ENCODE measurements at regions not wholly inside any gene's neighbourhood (a gene's known extent, or its start where the extent isn't known, plus 50 kb on each side); places are given as distances from the start of the nearest gene placed in this dataset.

GRCh38 chrX:4682636-4683035 is 969.2 kb upstream of the PRKX start:
- Histone ChIP-seq H3K9ac (ENCODE audit: low read length) (no peak overlapping the region), H3K27me3 (ENCODE audit: insufficient read depth, low read length) (no peaks in the 10 kb centered on the region), H4K20me1 (ENCODE audit: insufficient read depth, low read length) (no peaks in the 10 kb centered on the region), H3K4me3 (ENCODE audit: insufficient read depth, low read depth, low read length) (no peak overlapping the region), H3K4me1 (ENCODE audit: insufficient read depth, low read length) (no peaks in the 10 kb centered on the region), H3K79me2 (ENCODE audit: insufficient read depth, low read length) (no peaks in the 10 kb centered on the region), H3K36me3 (ENCODE audit: insufficient read depth, low read length) (no peaks in the 10 kb centered on the region), H3K27ac (ENCODE audit: low read depth, low read length) (no peak overlapping the region), H3K4me2 (ENCODE audit: low read length) (no peak overlapping the region), H2AFZ (ENCODE audit: low read depth, low read length) (no peak overlapping the region), H3K9me3 (ENCODE audit: insufficient read depth, low read depth, low read length) (no peaks in the 10 kb centered on the region)
- no peak overlapping the region for H3K4me3 Mint-ChIP-seq (ENCODE audit: unreplicated experiment)
- H3K9me3 Mint-ChIP-seq (ENCODE audit: unreplicated experiment) = no peaks in the 10 kb centered on the region
- no peak for FAIRE-seq
- H3K27me3 Mint-ChIP-seq (ENCODE audit: low read depth, unreplicated experiment) = peaks cover 2% of the 10 kb centered on the region
- TF ChIP-seq EZH2 (IDR thresholded peaks at IDR 0.05; ENCODE audit: insufficient read depth, low read length) (no peak), CTCF (IDR thresholded peaks at IDR 0.05; ENCODE audit: insufficient read depth, low read depth, low read length) (no peak)
- H3K27ac Mint-ChIP-seq (ENCODE audit: unreplicated experiment) = no peak overlapping the region
- DNase-seq (ENCODE audit: low read depth) = no peak
- H3K4me1 Mint-ChIP-seq (ENCODE audit: low read depth, unreplicated experiment) = no peaks in the 10 kb centered on the region
- no peaks in the 10 kb centered on the region for H3K36me3 Mint-ChIP-seq (ENCODE audit: low read depth, unreplicated experiment)

GRCh38 chrX:4675686-4676300 is 962.3 kb upstream of the PRKX start:
- no peak overlapping the region for H3K27ac Mint-ChIP-seq (ENCODE audit: unreplicated experiment)
- no peaks in the 10 kb centered on the region for H4K20me1 ChIP-seq (ENCODE audit: insufficient read depth, low read length)
- H3K36me3 ChIP-seq (ENCODE audit: insufficient read depth, low read length) = no peaks in the 10 kb centered on the region
- H3K79me2 ChIP-seq (ENCODE audit: insufficient read depth, low read length) = no peaks in the 10 kb centered on the region
- H3K36me3 Mint-ChIP-seq (ENCODE audit: low read depth, unreplicated experiment) = no peaks in the 10 kb centered on the region
- H3K27ac ChIP-seq (ENCODE audit: low read depth, low read length) = no peak overlapping the region
- no peaks in the 10 kb centered on the region for H3K27me3 ChIP-seq (ENCODE audit: insufficient read depth, low read length)
- no peak overlapping the region for H3K4me3 Mint-ChIP-seq (ENCODE audit: unreplicated experiment)
- no peak overlapping the region for H3K4me2 ChIP-seq (ENCODE audit: low read length)
- H3K4me1 Mint-ChIP-seq (ENCODE audit: low read depth, unreplicated experiment) = no peaks in the 10 kb centered on the region
- TF ChIP-seq EZH2 (IDR thresholded peaks at IDR 0.05; ENCODE audit: insufficient read depth, low read length) (no peak), CTCF (IDR thresholded peaks at IDR 0.05; ENCODE audit: insufficient read depth, low read depth, low read length) (no peak)
- H3K4me1 ChIP-seq (ENCODE audit: insufficient read depth, low read length) = no peaks in the 10 kb centered on the region
- H3K27me3 Mint-ChIP-seq (ENCODE audit: low read depth, unreplicated experiment) = no peaks in the 10 kb centered on the region
- no peak overlapping the region for H3K4me3 ChIP-seq (ENCODE audit: insufficient read depth, low read depth, low read length)
- FAIRE-seq = peak; percentile 89
- H3K9me3 Mint-ChIP-seq (ENCODE audit: unreplicated experiment) = no peaks in the 10 kb centered on the region
- H3K9ac ChIP-seq (ENCODE audit: low read length) = no peak overlapping the region
- DNase-seq (ENCODE audit: low read depth) = no peak
- H2AFZ ChIP-seq (ENCODE audit: low read depth, low read length) = no peak overlapping the region
- H3K9me3 ChIP-seq (ENCODE audit: insufficient read depth, low read depth, low read length) = no peaks in the 10 kb centered on the region

GRCh38 chrX:4674028-4674782 is 960.8 kb upstream of the PRKX start:
- Mint-ChIP-seq H3K27me3 (ENCODE audit: low read depth, unreplicated experiment) (no peaks in the 10 kb centered on the region), H3K27ac (ENCODE audit: unreplicated experiment) (no peak overlapping the region), H3K36me3 (ENCODE audit: low read depth, unreplicated experiment) (no peaks in the 10 kb centered on the region), H3K9me3 (ENCODE audit: unreplicated experiment) (no peaks in the 10 kb centered on the region), H3K4me1 (ENCODE audit: low read depth, unreplicated experiment) (no peaks in the 10 kb centered on the region), H3K4me3 (ENCODE audit: unreplicated experiment) (no peak overlapping the region)
- Histone ChIP-seq H3K4me3 (ENCODE audit: insufficient read depth, low read depth, low read length) (no peak overlapping the region), H4K20me1 (ENCODE audit: insufficient read depth, low read length) (no peaks in the 10 kb centered on the region), H3K36me3 (ENCODE audit: insufficient read depth, low read length) (no peaks in the 10 kb centered on the region), H3K79me2 (ENCODE audit: insufficient read depth, low read length) (no peaks in the 10 kb centered on the region), H3K4me2 (ENCODE audit: low read length) (no peak overlapping the region), H3K27me3 (ENCODE audit: insufficient read depth, low read length) (no peaks in the 10 kb centered on the region), H3K9ac (ENCODE audit: low read length) (no peak overlapping the region), H3K9me3 (ENCODE audit: insufficient read depth, low read depth, low read length) (no peaks in the 10 kb centered on the region), H3K27ac (ENCODE audit: low read depth, low read length) (no peak overlapping the region), H2AFZ (ENCODE audit: low read depth, low read length) (no peak overlapping the region), H3K4me1 (ENCODE audit: insufficient read depth, low read length) (no peaks in the 10 kb centered on the region)
- TF ChIP-seq CTCF (IDR thresholded peaks at IDR 0.05; ENCODE audit: insufficient read depth, low read depth, low read length) = no peak
- no peak for TF ChIP-seq EZH2 (IDR thresholded peaks at IDR 0.05; ENCODE audit: insufficient read depth, low read length)
- FAIRE-seq (peak; percentile 17), DNase-seq (ENCODE audit: low read depth) (no peak)

Measured in astrocyte (in vitro differentiated cells and primary cell).